RWPE2 (cell line): ENCODE measurements at regions not wholly inside any gene's neighbourhood (a gene's known extent, or its start where the extent isn't known, plus 50 kb on each side); places are given as distances from the start of the nearest gene placed in this dataset.

ENCODE experiments used
- ATAC-seq: fragments of 200-7000 bp; cut with Tn5 transposase; 3 replicates; pipeline ENCODE4 v1.9.1; 2021; ENCODE audit warnings: low read depth
- DNase-seq: peaks from one replicate; pipeline ENCODE4 v3.0.0-alpha.2; 2020; ENCODE audit warnings: low spot score
- H3K27ac ChIP-seq: fragments of 450-650 bp; 2 replicates; pipeline ENCODE4 v1.5.1; 2017; ENCODE audit warnings: mild to moderate bottlenecking; ENCODE audit not compliant: poor library complexity, severe bottlenecking
- H3K27me3 ChIP-seq: fragments of 250-450 bp; sonication (Bioruptor Pico); 2 replicates; pipeline ENCODE4 v1.5.1; 2021; ENCODE audit warnings: mild to moderate bottlenecking, moderate library complexity; ENCODE audit not compliant: insufficient read depth, poor library complexity, severe bottlenecking
- H3K36me3 ChIP-seq: fragments of 250-450 bp; sonication (Bioruptor Pico); 2 replicates; pipeline ENCODE4 v1.5.1; 2020; ENCODE audit warnings: low read depth, mild to moderate bottlenecking, moderate library complexity
- H3K4me1 ChIP-seq: fragments of 250-450 bp; sonication (Bioruptor Pico); 2 replicates; pipeline ENCODE4 v1.5.1; 2021; ENCODE audit warnings: mild to moderate bottlenecking, moderate library complexity; ENCODE audit not compliant: insufficient read depth, poor library complexity, severe bottlenecking
- H3K4me3 ChIP-seq: fragments of 250-450 bp; sonication (Bioruptor Pico); 2 replicates; pipeline ENCODE4 v1.5.1; 2021; ENCODE audit warnings: mild to moderate bottlenecking, moderate library complexity; ENCODE audit not compliant: severe bottlenecking
- H3K9me3 ChIP-seq: fragments of 250-450 bp; sonication (Bioruptor Pico); 2 replicates; pipeline ENCODE4 v1.5.1; 2021; ENCODE audit warnings: mild to moderate bottlenecking, moderate library complexity; ENCODE audit not compliant: severe bottlenecking
- TF ChIP-seq, protein P1 (sequence below): fragments of 450-650 bp; IDR thresholded peaks from one replicate; pipeline ENCODE4 v1.5.1; 2017; ENCODE audit warnings: mild to moderate bottlenecking, moderate library complexity; ENCODE audit not compliant: poor library complexity, severe bottlenecking

GRCh38 chr9:95763983-95764382 lies 111.5 kb upstream of the ERCC6L2 start:
- ATAC-seq: no peak
- no peaks in the 10 kb centered on the region for H3K4me1 ChIP-seq
- DNase-seq: no peak
- no peak overlapping the region for H3K4me3 ChIP-seq
- H3K9me3 ChIP-seq: no peaks in the 10 kb centered on the region
- no peak overlapping the region for H3K27ac ChIP-seq
- no peaks in the 10 kb centered on the region for H3K27me3 ChIP-seq
- TF ChIP-seq, protein P1, sequence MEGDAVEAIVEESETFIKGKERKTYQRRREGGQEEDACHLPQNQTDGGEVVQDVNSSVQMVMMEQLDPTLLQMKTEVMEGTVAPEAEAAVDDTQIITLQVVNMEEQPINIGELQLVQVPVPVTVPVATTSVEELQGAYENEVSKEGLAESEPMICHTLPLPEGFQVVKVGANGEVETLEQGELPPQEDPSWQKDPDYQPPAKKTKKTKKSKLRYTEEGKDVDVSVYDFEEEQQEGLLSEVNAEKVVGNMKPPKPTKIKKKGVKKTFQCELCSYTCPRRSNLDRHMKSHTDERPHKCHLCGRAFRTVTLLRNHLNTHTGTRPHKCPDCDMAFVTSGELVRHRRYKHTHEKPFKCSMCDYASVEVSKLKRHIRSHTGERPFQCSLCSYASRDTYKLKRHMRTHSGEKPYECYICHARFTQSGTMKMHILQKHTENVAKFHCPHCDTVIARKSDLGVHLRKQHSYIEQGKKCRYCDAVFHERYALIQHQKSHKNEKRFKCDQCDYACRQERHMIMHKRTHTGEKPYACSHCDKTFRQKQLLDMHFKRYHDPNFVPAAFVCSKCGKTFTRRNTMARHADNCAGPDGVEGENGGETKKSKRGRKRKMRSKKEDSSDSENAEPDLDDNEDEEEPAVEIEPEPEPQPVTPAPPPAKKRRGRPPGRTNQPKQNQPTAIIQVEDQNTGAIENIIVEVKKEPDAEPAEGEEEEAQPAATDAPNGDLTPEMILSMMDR: no peak
- no peaks in the 10 kb centered on the region for H3K36me3 ChIP-seq

- Histone ChIP-seq H3K27me3 (no peaks in the 10 kb centered on the region), H3K4me1 (no peaks in the 10 kb centered on the region), H3K27ac (no peak overlapping the region), H3K4me3 (no peak overlapping the region), H3K9me3 (no peaks in the 10 kb centered on the region), H3K36me3 (no peaks in the 10 kb centered on the region)
- ATAC-seq (no peak), DNase-seq (no peak)
- TF ChIP-seq, protein P1: no peak
These were observed 112.5 kb upstream of the ERCC6L2 start for GRCh38 chr9:95763006-95763405.

- Histone ChIP-seq H3K27ac (no peak overlapping the region), H3K9me3 (no peaks in the 10 kb centered on the region), H3K4me3 (no peak overlapping the region), H3K27me3 (no peaks in the 10 kb centered on the region), H3K4me1 (no peaks in the 10 kb centered on the region), H3K36me3 (no peaks in the 10 kb centered on the region)
- ATAC-seq (no peak), DNase-seq (no peak)
- TF ChIP-seq, protein P1: no peak
These were observed 113.2 kb upstream of the ERCC6L2 start for GRCh38 chr9:95762322-95762721.

- ATAC-seq (no peak), DNase-seq (no peak)
- TF ChIP-seq, protein P1: no peak
- H3K4me3 ChIP-seq: no peak overlapping the region
- no peaks in the 10 kb centered on the region for H3K9me3 ChIP-seq
- H3K27me3 ChIP-seq: no peaks in the 10 kb centered on the region
- H3K4me1 ChIP-seq: peaks cover 3% of the 10 kb centered on the region
- no peaks in the 10 kb centered on the region for H3K36me3 ChIP-seq
- H3K27ac ChIP-seq: no peak overlapping the region
These were observed 114.7 kb upstream of the ERCC6L2 start for GRCh38 chr9:95760791-95761190.

DNA sequence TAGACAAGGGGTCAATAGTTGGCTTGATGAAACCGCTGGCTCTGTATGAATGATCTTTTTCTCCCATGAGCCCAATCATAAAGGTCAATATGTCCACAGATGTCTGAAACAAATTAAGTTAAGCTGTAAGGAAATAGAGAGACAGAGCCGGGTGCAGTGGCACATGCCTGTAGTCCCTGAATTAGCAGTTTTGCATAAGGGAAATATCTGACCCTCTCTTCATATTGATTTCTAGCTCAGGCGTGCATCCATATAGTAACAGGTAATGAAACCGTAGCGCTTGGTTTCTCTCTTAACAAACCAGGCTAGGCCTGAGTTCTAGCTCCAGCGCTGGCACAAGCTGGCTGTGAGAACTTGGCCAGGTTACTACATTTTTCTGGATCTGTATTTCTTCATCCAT lies 118.1 kb upstream of the ERCC6L2 start:
- H3K36me3 ChIP-seq: no peaks in the 10 kb centered on the region
- no peak for ATAC-seq
- H3K27me3 ChIP-seq: no peaks in the 10 kb centered on the region
- peaks cover 3% of the 10 kb centered on the region for H3K4me1 ChIP-seq
- no peak overlapping the region for H3K4me3 ChIP-seq
- no peaks in the 10 kb centered on the region for H3K9me3 ChIP-seq
- DNase-seq: no peak
- no peak overlapping the region for H3K27ac ChIP-seq
- TF ChIP-seq, protein P1: no peak
